Keratinocyte (primary cell): ENCODE measurements at regions not wholly inside any gene's neighbourhood (a gene's known extent, or its start where the extent isn't known, plus 50 kb on each side); places are given as distances from the start of the nearest gene placed in this dataset.

Experiments
- DNase-seq: peaks from one replicate; pipeline ENCODE4 v3.0.0-alpha.2; 2011; ENCODE audit warnings: low read depth, missing footprints, low spot score
- FAIRE-seq: peaks from 2 replicates; lab custom pipeline; 2011; peaks lifted over from hg19 to GRCh38; lab: Jason Lieb, UNC
- H2AFZ ChIP-seq: 2 replicates; pipeline ENCODE4 v1.6.0; 2012; ENCODE audit warnings: low read length, control low read depth, inconsistent platforms; ENCODE audit not compliant: control insufficient read depth
- H3K27ac ChIP-seq: 2 replicates; pipeline ENCODE4 v1.5.1; 2011; ENCODE audit warnings: low read length; ENCODE audit not compliant: control insufficient read depth, insufficient read depth
- H3K27me3 ChIP-seq: 3 replicates; pipeline ENCODE4 v1.6.0; 2011; ENCODE audit warnings: low read length; ENCODE audit not compliant: control insufficient read depth, insufficient read depth; ENCODE audit errors: extremely low read depth
- H3K36me3 ChIP-seq, 2 experiments: 2 replicates in 1 of 2; 3 replicates in 1 of 2; pipeline ENCODE4 v1.5.1; 2011; ENCODE audit warnings: low read length in 2 of 2, mild to moderate bottlenecking in 1 of 2; ENCODE audit not compliant: control insufficient read depth in 2 of 2, insufficient read depth in 2 of 2; ENCODE audit errors: extremely low read depth in 1 of 2
- H3K4me1 ChIP-seq: 3 replicates; pipeline ENCODE4 v1.5.1; 2011; ENCODE audit warnings: low read length; ENCODE audit not compliant: control insufficient read depth, insufficient read depth; ENCODE audit errors: extremely low read depth
- H3K4me2 ChIP-seq: 3 replicates; pipeline ENCODE4 v1.6.0; 2011; ENCODE audit warnings: low read depth, low read length; ENCODE audit not compliant: control insufficient read depth, insufficient read depth; ENCODE audit errors: extremely low read depth
- H3K4me3 ChIP-seq, 3 experiments: fragments of 200-600 bp in 1 of 3; sonication (generic) in 1 of 3; 2 replicates in 2 of 3; 3 replicates in 1 of 3; pipeline ENCODE4 v1.5.1; 2011 to 2016; ENCODE audit warnings: low read length in 3 of 3, mild to moderate bottlenecking in 3 of 3, control low read depth in 2 of 3, inconsistent platforms in 1 of 3, low read depth in 1 of 3, mixed read lengths in 1 of 3, mixed run types in 1 of 3, moderate library complexity in 1 of 3; ENCODE audit not compliant: control insufficient read depth in 2 of 3, insufficient read depth in 2 of 3; ENCODE audit errors: extremely low read depth in 1 of 3
- H3K79me2 ChIP-seq: 2 replicates; pipeline ENCODE4 v1.6.0; 2012; ENCODE audit warnings: low read length; ENCODE audit not compliant: control insufficient read depth, insufficient read depth
- H3K9ac ChIP-seq: 3 replicates; pipeline ENCODE4 v1.6.0; 2011; ENCODE audit warnings: low read length; ENCODE audit not compliant: control insufficient read depth, insufficient read depth; ENCODE audit errors: extremely low read depth
- H3K9me1 ChIP-seq: 3 replicates; pipeline ENCODE4 v1.6.0; 2011; ENCODE audit warnings: low read length; ENCODE audit not compliant: control insufficient read depth, insufficient read depth; ENCODE audit errors: extremely low read depth
- H3K9me3 ChIP-seq: 2 replicates; pipeline ENCODE4 v1.5.1; 2012; ENCODE audit warnings: low read depth, low read length; ENCODE audit not compliant: control insufficient read depth
- H4K20me1 ChIP-seq: 3 replicates; pipeline ENCODE4 v1.6.0; 2011; ENCODE audit warnings: low read length; ENCODE audit not compliant: control insufficient read depth, insufficient read depth; ENCODE audit errors: extremely low read depth
- EZH2 ChIP-seq: IDR thresholded peaks from one replicate; pipeline ENCODE4 v1.6.1; 2012; ENCODE audit warnings: inconsistent platforms, mild to moderate bottlenecking, low read length, moderate library complexity
- dilution Hi-C: fragments of 300-500 bp; cut with MboI; formaldehyde crosslinking; loops from one replicate; pipeline ENCODE4 v1.7.0; 2020; ENCODE audit warnings: low sequenced_read_pairs; ENCODE audit not compliant: extremely low pct_ligation_motif_present
- TF ChIP-seq, protein P1 (sequence below), 3 experiments: IDR thresholded peaks in 1 of 3; conservative IDR thresholded peaks in 1 of 3; optimal IDR thresholded peaks in 1 of 3; 2 replicates in 2 of 3; 3 replicates in 1 of 3; pipeline versions ENCODE3 to v1.5.1; 2011; ENCODE audit warnings: low read length in 3 of 3, mild to moderate bottlenecking in 3 of 3, moderate library complexity in 2 of 3, control low read depth in 1 of 3, inconsistent platforms in 1 of 3; ENCODE audit not compliant: insufficient read depth in 2 of 3; ENCODE audit errors: extremely low read depth in 1 of 3

GRCh38 chr4:36614011-36614410, 332.6 kb downstream of the DTHD1 start:
- Histone ChIP-seq H4K20me1 (no peaks in the 10 kb centered on the region), H3K4me3 (no peak overlapping the region), H3K36me3 (no peaks in the 10 kb centered on the region), H3K9me3 (no peaks in the 10 kb centered on the region), H2AFZ (no peak overlapping the region), H3K9me1 (no peaks in the 10 kb centered on the region), H3K79me2 (no peaks in the 10 kb centered on the region), H3K4me1 (peaks cover 3% of the 10 kb centered on the region), H3K4me2 (no peak overlapping the region), H3K27ac (no peak overlapping the region), H3K27me3 (no peaks in the 10 kb centered on the region), H3K9ac (no peak overlapping the region)
- dilution Hi-C loops, result no loop called here
- TF ChIP-seq EZH2, result no peak
- TF ChIP-seq, protein P1, sequence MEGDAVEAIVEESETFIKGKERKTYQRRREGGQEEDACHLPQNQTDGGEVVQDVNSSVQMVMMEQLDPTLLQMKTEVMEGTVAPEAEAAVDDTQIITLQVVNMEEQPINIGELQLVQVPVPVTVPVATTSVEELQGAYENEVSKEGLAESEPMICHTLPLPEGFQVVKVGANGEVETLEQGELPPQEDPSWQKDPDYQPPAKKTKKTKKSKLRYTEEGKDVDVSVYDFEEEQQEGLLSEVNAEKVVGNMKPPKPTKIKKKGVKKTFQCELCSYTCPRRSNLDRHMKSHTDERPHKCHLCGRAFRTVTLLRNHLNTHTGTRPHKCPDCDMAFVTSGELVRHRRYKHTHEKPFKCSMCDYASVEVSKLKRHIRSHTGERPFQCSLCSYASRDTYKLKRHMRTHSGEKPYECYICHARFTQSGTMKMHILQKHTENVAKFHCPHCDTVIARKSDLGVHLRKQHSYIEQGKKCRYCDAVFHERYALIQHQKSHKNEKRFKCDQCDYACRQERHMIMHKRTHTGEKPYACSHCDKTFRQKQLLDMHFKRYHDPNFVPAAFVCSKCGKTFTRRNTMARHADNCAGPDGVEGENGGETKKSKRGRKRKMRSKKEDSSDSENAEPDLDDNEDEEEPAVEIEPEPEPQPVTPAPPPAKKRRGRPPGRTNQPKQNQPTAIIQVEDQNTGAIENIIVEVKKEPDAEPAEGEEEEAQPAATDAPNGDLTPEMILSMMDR (optimal IDR thresholded peaks at IDR 0.05 in 1 of 3, IDR thresholded peaks at IDR 0.05 in 1 of 3, conservative IDR thresholded peaks at IDR 0.05 in 1 of 3; ENCODE audit: extremely low read depth in 1 of 3, insufficient read depth in 2 of 3, low read length in 3 of 3), result no peak
- FAIRE-seq, result no peak
- DNase-seq, result no peak

DNA sequence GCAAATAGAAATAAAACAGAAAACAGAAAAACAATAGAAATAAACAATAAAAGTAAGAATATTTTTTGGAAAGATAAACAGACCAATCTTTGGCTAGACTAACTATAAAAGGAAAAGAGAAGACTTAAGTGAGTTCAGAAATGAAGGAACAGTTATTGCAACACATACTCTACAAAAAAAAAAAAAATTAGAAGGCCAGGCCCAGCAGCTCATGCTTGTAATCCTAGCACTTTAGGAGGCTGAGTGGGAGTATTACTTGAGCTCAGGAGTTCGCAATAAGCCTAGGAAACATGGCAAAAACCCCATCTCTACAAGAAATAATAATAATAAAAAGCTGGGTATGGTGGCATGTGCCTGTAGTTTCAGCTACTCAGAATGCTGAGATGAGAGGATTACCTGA, 336.7 kb downstream of the DTHD1 start:
- Histone ChIP-seq H2AFZ (no peak overlapping the region), H3K36me3 (no peaks in the 10 kb centered on the region), H3K4me2 (no peak overlapping the region), H3K79me2 (no peaks in the 10 kb centered on the region), H3K27me3 (no peaks in the 10 kb centered on the region), H3K9me3 (no peaks in the 10 kb centered on the region), H3K4me1 (peaks cover 3% of the 10 kb centered on the region), H4K20me1 (no peaks in the 10 kb centered on the region), H3K27ac (no peak overlapping the region), H3K4me3 (no peak overlapping the region), H3K9me1 (no peaks in the 10 kb centered on the region), H3K9ac (no peak overlapping the region)
- DNase-seq, result no peak
- no peak for FAIRE-seq
- TF ChIP-seq EZH2, result no peak
- TF ChIP-seq, protein P1 (optimal IDR thresholded peaks at IDR 0.05 in 1 of 3, IDR thresholded peaks at IDR 0.05 in 1 of 3, conservative IDR thresholded peaks at IDR 0.05 in 1 of 3; ENCODE audit: extremely low read depth in 1 of 3, insufficient read depth in 2 of 3, low read length in 3 of 3), result no peak
- dilution Hi-C loops, result no loop called here
